BJ (cell line): ENCODE measurements at regions not wholly inside any gene's neighbourhood (a gene's known extent, or its start where the extent isn't known, plus 50 kb on each side); places are given as distances from the start of the nearest gene placed in this dataset.

Experiments used
- CTCF ChIA-PET: fragments of 350-600 bp; formaldehyde crosslinking; extraction: SDS; loops from one replicate; lab custom pipeline; 2021; ENCODE audit warnings: antibody characterized with exemption, inconsistent platforms; lab: Yijun Ruan, JAX
- POLR2A ChIA-PET: fragments of 300-600 bp; sonication (Branson Sonifier 250); formaldehyde crosslinking; extraction: SDS; loops from one replicate; lab custom pipeline; 2021; ENCODE audit warnings: antibody characterized with exemption; lab: Charles Lee
- DNase-seq: peaks from one replicate; pipeline ENCODE4 v3.0.0-alpha.2; 2011; ENCODE audit warnings: low read depth
- H3K27me3 ChIP-seq: 2 replicates; pipeline ENCODE4 v1.6.0; 2011; ENCODE audit warnings: low read length; ENCODE audit not compliant: control insufficient read depth, insufficient read depth
- H3K36me3 ChIP-seq: 2 replicates; pipeline ENCODE4 v1.5.1; 2011; ENCODE audit warnings: low read length; ENCODE audit not compliant: control insufficient read depth, insufficient read depth
- H3K4me3 ChIP-seq: 2 replicates; pipeline ENCODE4 v1.5.1; 2011; ENCODE audit warnings: low read depth, mild to moderate bottlenecking, control low read depth, low read length
- CTCF ChIP-seq: IDR thresholded peaks from 2 replicates; pipeline ENCODE4 v1.5.1; 2011; ENCODE audit warnings: low read depth, mild to moderate bottlenecking, control low read depth, inconsistent platforms, low read length, moderate library complexity; ENCODE audit not compliant: insufficient read depth

GRCh38 chr5:28313953-28314352 lies 1275.6 kb upstream of the CDH9 start:
- no peaks in the 10 kb centered on the region for H3K36me3 ChIP-seq
- POLR2A ChIA-PET, result no interaction called here
- no peak overlapping the region for H3K4me3 ChIP-seq
- H3K27me3 ChIP-seq, result no peaks in the 10 kb centered on the region
- DNase-seq, result no peak
- TF ChIP-seq CTCF, result no peak
- CTCF ChIA-PET, result no interaction called here

DNA sequence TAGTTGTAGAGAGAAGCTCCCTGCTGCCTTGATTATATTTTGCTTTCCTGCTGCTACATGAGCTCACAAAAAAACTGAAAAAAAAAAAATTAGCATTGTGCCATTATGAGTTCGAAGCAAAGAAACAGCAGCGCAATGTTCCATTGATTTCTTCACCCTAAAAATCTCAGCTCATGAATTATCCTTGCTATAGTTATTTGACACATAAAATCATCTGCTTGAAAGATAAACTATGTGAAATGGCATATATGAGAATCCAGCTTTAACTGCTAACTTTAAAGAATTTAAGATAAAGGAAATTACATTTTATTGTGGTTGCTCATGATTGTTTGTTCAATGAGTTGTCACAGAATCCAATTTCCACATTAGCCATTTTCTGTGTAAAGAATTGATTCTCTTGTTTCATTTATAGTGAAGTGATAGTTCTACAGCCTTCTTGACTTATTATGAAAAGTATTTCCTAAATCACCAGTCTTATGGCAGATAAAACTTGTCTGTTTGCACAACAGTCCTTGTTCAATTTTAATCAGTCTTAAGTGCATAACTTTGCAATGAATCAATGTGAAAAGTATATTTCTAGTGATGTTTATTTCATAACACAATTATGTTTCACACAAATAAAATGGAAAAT lies 1275.0 kb upstream of the CDH9 start:
- ChIA-PET POLR2A (no interaction called here), CTCF (no interaction called here)
- no peaks in the 10 kb centered on the region for H3K27me3 ChIP-seq
- no peaks in the 10 kb centered on the region for H3K36me3 ChIP-seq
- no peak overlapping the region for H3K4me3 ChIP-seq
- no peak for DNase-seq
- TF ChIP-seq CTCF, result no peak

- Histone ChIP-seq H3K27me3 (no peaks in the 10 kb centered on the region), H3K36me3 (no peaks in the 10 kb centered on the region), H3K4me3 (no peak overlapping the region)
- no peak for TF ChIP-seq CTCF
- ChIA-PET POLR2A (no interaction called here), CTCF (no interaction called here)
- no peak for DNase-seq
Observed at GRCh38 chr5:28310696-28311095, 1272.3 kb upstream of the CDH9 start.

GRCh38 chr5:28305891-28306290 lies 1267.5 kb upstream of the CDH9 start:
- CTCF ChIA-PET, result no interaction called here
- H3K4me3 ChIP-seq, result no peak overlapping the region
- DNase-seq, result no peak

GRCh38 chr5:28301712-28302111 lies 1263.3 kb upstream of the CDH9 start:
- no peaks in the 10 kb centered on the region for H3K27me3 ChIP-seq
- ChIA-PET CTCF (no interaction called here), POLR2A (no interaction called here)
- no peak overlapping the region for H3K4me3 ChIP-seq
- no peak for DNase-seq
- no peaks in the 10 kb centered on the region for H3K36me3 ChIP-seq
- no peak for TF ChIP-seq CTCF

More at GRCh38 chr5:28305891-28306290, 1267.5 kb upstream of the CDH9 start:
- H3K36me3 ChIP-seq, result no peaks in the 10 kb centered on the region
- POLR2A ChIA-PET, result no interaction called here
- H3K27me3 ChIP-seq, result no peaks in the 10 kb centered on the region
- TF ChIP-seq CTCF, result no peak
